ENCODE measurements at regions not wholly inside any gene's neighbourhood (a gene's known extent, or its start where the extent isn't known, plus 50 kb on each side); places are given as distances from the start of the nearest gene placed in this dataset.

- DNase-seq (ENCODE audit: low read depth in 2 of 2), result no peak
Observed at GRCh38 chr5:159751459-159751858, 164.8 kb upstream of the ADRA1B start.

- no peak for DNase-seq (ENCODE audit: low read depth in 2 of 2)
Observed at GRCh38 chr5:159752622-159753275, 163.5 kb upstream of the ADRA1B start.

- no peak for DNase-seq (ENCODE audit: low read depth in 2 of 2)
Observed at GRCh38 chr5:159758189-159758588, 158.1 kb upstream of the ADRA1B start.

- DNase-seq (ENCODE audit: low read depth in 2 of 2), result no peak
Observed at GRCh38 chr5:159759791-159760290, 156.4 kb upstream of the ADRA1B start.

- no peak for DNase-seq (ENCODE audit: low read depth in 2 of 2)
Observed at GRCh38 chr5:159762921-159763320, 153.4 kb upstream of the ADRA1B start.

- no peak for DNase-seq (ENCODE audit: low read depth in 2 of 2)
Observed at GRCh38 chr5:159763562-159763961, 152.7 kb upstream of the ADRA1B start.

GRCh38 chr5:159764283-159765134 is 151.8 kb upstream of the ADRA1B start:
- no peak for DNase-seq (ENCODE audit: low read depth in 2 of 2)

- DNase-seq (ENCODE audit: low read depth in 2 of 2), result no peak
Observed at GRCh38 chr5:159765135-159765433, 151.2 kb upstream of the ADRA1B start.

- no peak for DNase-seq (ENCODE audit: low read depth in 2 of 2)
Observed at GRCh38 chr5:159765760-159766517, 150.3 kb upstream of the ADRA1B start.

- no peak for DNase-seq (ENCODE audit: low read depth in 2 of 2)
Observed at GRCh38 chr5:159768243-159768642, 148.0 kb upstream of the ADRA1B start.

- no peak for DNase-seq (ENCODE audit: low read depth in 2 of 2)
Observed at GRCh38 chr5:159772698-159773061, 143.6 kb upstream of the ADRA1B start.

GRCh38 chr5:159773062-159773924 is 143.0 kb upstream of the ADRA1B start:
- DNase-seq (ENCODE audit: low read depth in 2 of 2), result peak; percentile 71 to 82

- no peak for DNase-seq (ENCODE audit: low read depth in 2 of 2)
Observed at GRCh38 chr5:159774476-159775031, 141.7 kb upstream of the ADRA1B start.

- DNase-seq (ENCODE audit: low read depth in 2 of 2), result no peak
Observed at GRCh38 chr5:159775890-159776289, 140.4 kb upstream of the ADRA1B start.

- no peak for DNase-seq (ENCODE audit: low read depth in 2 of 2)
Observed at GRCh38 chr5:159777049-159777660, 139.1 kb upstream of the ADRA1B start.

GRCh38 chr5:159779481-159779880 is 136.8 kb upstream of the ADRA1B start:
- no peak for DNase-seq (ENCODE audit: low read depth in 2 of 2)

GRCh38 chr5:159780246-159780645 is 136.0 kb upstream of the ADRA1B start:
- no peak for DNase-seq (ENCODE audit: low read depth in 2 of 2)

GRCh38 chr5:159781626-159782157 is 134.6 kb upstream of the ADRA1B start:
- no peak for DNase-seq (ENCODE audit: low read depth in 2 of 2)

GRCh38 chr5:159782197-159782994 is 133.9 kb upstream of the ADRA1B start:
- DNase-seq (ENCODE audit: low read depth in 2 of 2), result no peak

GRCh38 chr5:159782995-159783300 is 133.3 kb upstream of the ADRA1B start:
- no peak for DNase-seq (ENCODE audit: low read depth in 2 of 2)

Measured in stimulated activated CD4-positive, alpha-beta T cell treated with anti-CD3 and anti-CD28 coated beads, Interleukin-15, amount 100 ng/mL, for 48 hours (primary cell).